Spleen (tissue), 11 donors: ENCODE measurements at regions not wholly inside any gene's neighbourhood (a gene's known extent, or its start where the extent isn't known, plus 50 kb on each side); places are given as distances from the start of the nearest gene placed in this dataset.

Experiments used
- DNase-seq: peaks from one replicate; pipeline ENCODE4 v3.0.0-alpha.2; 2020
- H3K27ac ChIP-seq, 8 donors: fragments of 200-600 bp; sonication (generic) in 7 of 8; 1 replicate in 4 of 8; 2 replicates in 4 of 8; pipeline versions ENCODE4 v1.5.0 to v1.8.0; 2016 to 2021; ENCODE audit warnings: inconsistent platforms in 4 of 8, mild to moderate bottlenecking in 4 of 8, moderate library complexity in 1 of 8
- H3K27me3 ChIP-seq, 7 donors: fragments of 200-600 bp; sonication (generic) in 6 of 7; replicated peaks in 1 of 7; 1 replicate in 4 of 7; 2 replicates in 3 of 7; pipeline versions ENCODE4 v1.5.0 to v1.8.0; 2016 to 2021; ENCODE audit warnings: inconsistent platforms in 3 of 7, mild to moderate bottlenecking in 1 of 7
- H3K36me3 ChIP-seq, 6 donors: fragments of 200-600 bp; sonication (generic) in 5 of 6; 1 replicate in 4 of 6; 2 replicates in 2 of 6; pipeline versions ENCODE4 v1.5.0 to v1.8.0; 2016 to 2021; ENCODE audit warnings: inconsistent platforms in 2 of 6
- H3K4me1 ChIP-seq, 6 donors: fragments of 200-600 bp; sonication (generic) in 5 of 6; 1 replicate in 3 of 6; 2 replicates in 3 of 6; pipeline versions ENCODE4 v1.5.0 to v1.8.0; 2016 to 2021; ENCODE audit warnings: inconsistent platforms in 3 of 6
- H3K4me3 ChIP-seq, 8 donors: fragments of 200-600 bp; sonication (generic) in 7 of 8; 1 replicate in 4 of 8; 2 replicates in 4 of 8; pipeline versions ENCODE4 v1.5.0 to v1.8.0; 2016 to 2021; ENCODE audit warnings: inconsistent platforms in 4 of 8, mild to moderate bottlenecking in 4 of 8, moderate library complexity in 2 of 8
- H3K9me3 ChIP-seq, 8 donors: fragments of 200-600 bp; sonication (generic) in 7 of 8; 1 replicate in 4 of 8; 2 replicates in 4 of 8; pipeline versions ENCODE4 v1.5.0 to v1.8.0; 2016 to 2021; ENCODE audit warnings: inconsistent platforms in 4 of 8
- POLR2A ChIP-seq, 3 donors: fragments of 450-650 bp; IDR thresholded peaks; one replicate each; pipeline ENCODE4 v1.5.1; 2017; ENCODE audit warnings: antibody characterized with exemption in 3 of 3, mild to moderate bottlenecking in 1 of 3
- POLR2AphosphoS5 ChIP-seq, 3 donors: sonication (generic); formaldehyde crosslinking; IDR thresholded peaks; one replicate each; pipeline ENCODE4 v1.5.1; 2017; ENCODE audit warnings: antibody characterized with exemption in 3 of 3
- WGBS, 5 donors: extraction: QIAGEN DNeasy Blood & Tissue Kit in 3 of 5; methylation state at CpG; one replicate each; pipeline versions ENCODE4 v1.1.5 to v1.1.7; 2013 to 2018; 5-methylcytosine and 5-hydroxymethylcytosine counted together
- intact Hi-C: fragments of 100-400 bp; cut with DNase I; formaldehyde crosslinking; loops from one replicate; pipeline ENCODE4 v1.15.0; 2023; ENCODE audit warnings: low total_unique reads
- TF ChIP-seq, protein P1 (sequence below), 11 experiments: fragments of 200-600 bp in 7 of 11; fragments of 450-650 bp in 4 of 11; sonication (generic) in 4 of 11; IDR thresholded peaks in 8 of 11; conservative IDR thresholded peaks in 3 of 11; 1 replicate in 7 of 11; 2 replicates in 4 of 11; pipeline versions ENCODE4 v1.4.0 to v1.8.0; 2016 to 2021; ENCODE audit warnings: antibody characterized with exemption in 11 of 11, inconsistent platforms in 4 of 11, mild to moderate bottlenecking in 1 of 11
- donor health status: healthy with polysubstance abuse.
- donor health status: DM: no; HTN: no; CAD: no; lungs with moderate emphysema.
- donor health status: DM: no; HTN: no; CAD: no.
- donor health status: Bipolar disorder and iron deficiency.
- donor health status: healthy.
- donor health status: DM: no; HTN: no; CAD: no.
- donor health status: DM: yes; HTN: yes; CAD: no.

DNA sequence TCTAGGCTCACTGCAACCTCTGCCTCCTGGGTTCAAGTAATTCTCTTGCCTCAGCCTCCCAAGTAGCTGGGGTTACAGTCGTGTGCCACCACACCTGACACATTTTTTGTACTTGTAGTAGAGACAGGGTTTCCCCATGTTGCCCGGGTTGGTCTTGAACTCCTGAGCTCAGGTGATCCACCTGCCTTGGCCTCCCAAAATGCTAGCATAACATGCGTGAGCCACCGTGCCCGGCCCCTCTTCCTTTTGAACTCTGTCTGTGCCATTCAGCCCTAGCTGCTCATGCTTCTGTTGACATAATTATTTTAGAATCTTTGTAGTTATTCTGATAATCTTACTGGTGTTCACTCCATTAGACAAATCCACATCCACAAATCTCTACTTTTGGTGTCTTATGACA is 1231.3 kb upstream of the ADGRL3 start:
- DNase-seq = no peak
- no peak overlapping the region for H3K4me3 ChIP-seq
- no peaks in the 10 kb centered on the region for H3K4me1 ChIP-seq
- no peak overlapping the region for H3K27ac ChIP-seq
- H3K36me3 ChIP-seq = no peaks in the 10 kb centered on the region
- peaks cover 0 to 12% (median 0%) of the 10 kb centered on the region in 8 donors for H3K9me3 ChIP-seq
- no peaks in the 10 kb centered on the region for H3K27me3 ChIP-seq
- WGBS, 5 donors = 81 to 95% (median 90%) methylated on average over 5 of the region's 5 CpGs
- intact Hi-C loops = no loop called here
- TF ChIP-seq POLR2A (IDR thresholded peaks at IDR 0.05) = no peak
- no peak for TF ChIP-seq POLR2AphosphoS5 (IDR thresholded peaks at IDR 0.05)
- TF ChIP-seq, protein P1, sequence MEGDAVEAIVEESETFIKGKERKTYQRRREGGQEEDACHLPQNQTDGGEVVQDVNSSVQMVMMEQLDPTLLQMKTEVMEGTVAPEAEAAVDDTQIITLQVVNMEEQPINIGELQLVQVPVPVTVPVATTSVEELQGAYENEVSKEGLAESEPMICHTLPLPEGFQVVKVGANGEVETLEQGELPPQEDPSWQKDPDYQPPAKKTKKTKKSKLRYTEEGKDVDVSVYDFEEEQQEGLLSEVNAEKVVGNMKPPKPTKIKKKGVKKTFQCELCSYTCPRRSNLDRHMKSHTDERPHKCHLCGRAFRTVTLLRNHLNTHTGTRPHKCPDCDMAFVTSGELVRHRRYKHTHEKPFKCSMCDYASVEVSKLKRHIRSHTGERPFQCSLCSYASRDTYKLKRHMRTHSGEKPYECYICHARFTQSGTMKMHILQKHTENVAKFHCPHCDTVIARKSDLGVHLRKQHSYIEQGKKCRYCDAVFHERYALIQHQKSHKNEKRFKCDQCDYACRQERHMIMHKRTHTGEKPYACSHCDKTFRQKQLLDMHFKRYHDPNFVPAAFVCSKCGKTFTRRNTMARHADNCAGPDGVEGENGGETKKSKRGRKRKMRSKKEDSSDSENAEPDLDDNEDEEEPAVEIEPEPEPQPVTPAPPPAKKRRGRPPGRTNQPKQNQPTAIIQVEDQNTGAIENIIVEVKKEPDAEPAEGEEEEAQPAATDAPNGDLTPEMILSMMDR (IDR thresholded peaks at IDR 0.05 in 8 of 11, conservative IDR thresholded peaks at IDR 0.05 in 3 of 11) = no peak

GRCh38 chr4:59969909-59970308 is 1230.2 kb upstream of the ADGRL3 start:
- Histone ChIP-seq H3K27ac (no peak overlapping the region), H3K4me3 (no peak overlapping the region), H3K27me3 (no peaks in the 10 kb centered on the region), H3K9me3 (peaks cover 0 to 12% (median 0%) of the 10 kb centered on the region in 8 donors), H3K4me1 (no peaks in the 10 kb centered on the region), H3K36me3 (no peaks in the 10 kb centered on the region)
- TF ChIP-seq, protein P1 (IDR thresholded peaks at IDR 0.05 in 8 of 11, conservative IDR thresholded peaks at IDR 0.05 in 3 of 11) = no peak
- TF ChIP-seq POLR2A (IDR thresholded peaks at IDR 0.05) (no peak), POLR2AphosphoS5 (IDR thresholded peaks at IDR 0.05) (no peak)
- intact Hi-C loops = no loop called here
- no peak for DNase-seq
- 71 to 91% (median 79%) methylated on average over 3 of the region's 3 CpGs for WGBS, 5 donors

GRCh38 chr4:59971952-59972351 is 1228.2 kb upstream of the ADGRL3 start:
- DNase-seq = no peak
- H3K9me3 ChIP-seq = peaks cover 0 to 10% (median 0%) of the 10 kb centered on the region in 8 donors
- no peak overlapping the region for H3K4me3 ChIP-seq
- intact Hi-C loops = no loop called here
- H3K27ac ChIP-seq = no peak overlapping the region
- H3K4me1 ChIP-seq = no peaks in the 10 kb centered on the region
- no peaks in the 10 kb centered on the region for H3K27me3 ChIP-seq
- TF ChIP-seq POLR2AphosphoS5 (IDR thresholded peaks at IDR 0.05) = no peak
- no peak for TF ChIP-seq POLR2A (IDR thresholded peaks at IDR 0.05)
- TF ChIP-seq, protein P1 (IDR thresholded peaks at IDR 0.05 in 8 of 11, conservative IDR thresholded peaks at IDR 0.05 in 3 of 11) = no peak
- 83 to 87% (median 85%) methylated on average over 3 of the region's 3 CpGs for WGBS, 5 donors
- H3K36me3 ChIP-seq = no peaks in the 10 kb centered on the region

DNA sequence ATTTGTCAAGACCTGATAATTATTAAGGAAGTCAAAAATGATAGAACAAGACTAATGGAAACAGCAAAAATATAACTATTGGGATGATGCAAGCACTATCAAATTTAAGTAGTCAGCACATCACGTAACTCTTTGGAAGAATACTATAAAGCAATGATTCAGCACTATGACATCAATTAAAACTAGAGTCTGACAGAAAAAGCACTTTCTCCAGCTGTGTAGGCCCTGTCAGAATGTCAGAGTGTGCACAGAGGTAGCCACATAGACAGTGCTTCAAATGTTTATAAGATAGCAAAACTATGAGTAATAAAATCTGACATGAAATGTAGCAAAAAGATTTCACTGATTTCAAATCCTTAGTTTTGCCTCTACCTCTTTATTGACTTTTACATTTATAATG is 1226.6 kb upstream of the ADGRL3 start:
- no peak for DNase-seq

DNA sequence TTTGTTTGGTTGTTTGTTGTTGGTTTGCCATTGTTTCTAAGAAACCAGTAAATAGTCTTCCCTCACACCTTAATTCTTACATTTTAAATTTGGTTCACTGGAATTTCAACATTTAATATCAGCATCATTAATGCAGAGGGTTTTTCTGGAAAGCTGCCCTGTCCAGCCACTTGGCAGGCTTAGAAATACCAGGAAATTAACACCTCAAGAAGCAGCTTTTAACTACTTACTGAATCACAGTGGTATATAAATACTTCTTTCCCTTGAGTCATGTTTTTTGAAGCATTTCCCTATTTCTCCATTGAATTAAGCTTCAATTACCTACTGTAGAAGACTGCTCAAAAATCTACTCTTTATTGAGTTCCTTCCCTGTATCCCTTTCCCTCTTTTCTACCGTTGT is 1221.1 kb upstream of the ADGRL3 start:
- Histone ChIP-seq H3K27ac (no peak overlapping the region), H3K27me3 (no peaks in the 10 kb centered on the region), H3K9me3 (no peaks in the 10 kb centered on the region), H3K4me3 (no peak overlapping the region), H3K4me1 (no peaks in the 10 kb centered on the region), H3K36me3 (no peaks in the 10 kb centered on the region)
- intact Hi-C loops = no loop called here
- DNase-seq = no peak
- 19 to 81% (median 62%) methylated on average over 1 of the region's 1 CpG for WGBS, 5 donors
- TF ChIP-seq, protein P1 (IDR thresholded peaks at IDR 0.05 in 8 of 11, conservative IDR thresholded peaks at IDR 0.05 in 3 of 11) = no peak
- no peak for TF ChIP-seq POLR2A (IDR thresholded peaks at IDR 0.05)
- TF ChIP-seq POLR2AphosphoS5 (IDR thresholded peaks at IDR 0.05) = no peak

More for the DNA sequence above, 1226.6 kb upstream of the ADGRL3 start:
- Histone ChIP-seq H3K4me3 (no peak overlapping the region), H3K27ac (no peak overlapping the region), H3K36me3 (no peaks in the 10 kb centered on the region), H3K4me1 (no peaks in the 10 kb centered on the region), H3K27me3 (no peaks in the 10 kb centered on the region), H3K9me3 (no peaks in the 10 kb centered on the region)
- intact Hi-C loops = no loop called here
- TF ChIP-seq POLR2A (IDR thresholded peaks at IDR 0.05) = no peak
- 66 to 82% (median 74%) methylated on average over 1 of the region's 1 CpG for WGBS, 5 donors
